Ovary (tissue), 7 donors: ENCODE measurements at regions not wholly inside any gene's neighbourhood (a gene's known extent, or its start where the extent isn't known, plus 50 kb on each side); places are given as distances from the start of the nearest gene placed in this dataset.

Experiments
- DNase-seq, 5 donors: peaks; one replicate each; pipeline ENCODE4 v3.0.0-alpha.2; 2019 to 2020
- H3K27ac ChIP-seq, 2 donors: fragments of 200-600 bp; one replicate each; pipeline versions ENCODE4 v1.5.1 to v1.8.0; 2019 to 2022
- H3K27me3 ChIP-seq: fragments of 200-600 bp; one replicate; pipeline ENCODE4 v1.8.0; 2022
- H3K36me3 ChIP-seq: fragments of 200-600 bp; sonication (generic); one replicate; pipeline ENCODE4 v1.5.1; 2019
- H3K4me1 ChIP-seq: one replicate; pipeline ENCODE4 v1.8.1; 2013; ENCODE audit warnings: mild to moderate bottlenecking, moderate library complexity; ENCODE audit not compliant: insufficient read depth
- H3K4me3 ChIP-seq: fragments of 200-600 bp; sonication (generic); one replicate; pipeline ENCODE4 v1.5.1; 2017
- H3K9me3 ChIP-seq, 2 donors: fragments of 200-600 bp in 1 of 2; sonication (generic) in 1 of 2; one replicate each; pipeline versions ENCODE4 v1.5.1 to v1.8.1; 2013 to 2019; ENCODE audit warnings: mild to moderate bottlenecking in 1 of 2, moderate library complexity in 1 of 2
- CTCF ChIP-seq, 3 donors: fragments of 450-650 bp in 2 of 3; fragments of 200-600 bp in 1 of 3; IDR thresholded peaks; one replicate each; pipeline versions ENCODE4 v1.5.1 to v1.8.0; 2016 to 2022; ENCODE audit warnings: antibody characterized with exemption in 3 of 3, mild to moderate bottlenecking in 1 of 3
- EP300 ChIP-seq: sonication (generic); formaldehyde crosslinking; IDR thresholded peaks from one replicate; pipeline ENCODE4 v1.6.1; 2017; ENCODE audit warnings: antibody characterized with exemption
- POLR2A ChIP-seq: fragments of 450-650 bp; IDR thresholded peaks from one replicate; pipeline ENCODE4 v1.6.1; 2017; ENCODE audit warnings: antibody characterized with exemption, mild to moderate bottlenecking, moderate library complexity
- WGBS, 3 donors: extraction: QIAGEN DNeasy Blood & Tissue Kit in 1 of 3; methylation state at CpG; one replicate each; pipeline versions ENCODE4 v1.1.5 to v1.1.7; 2013 to 2017; 5-methylcytosine and 5-hydroxymethylcytosine counted together
- intact Hi-C, 4 donors: fragments of 100-400 bp; cut with DNase I; formaldehyde crosslinking; loops; one replicate each; pipeline versions ENCODE4 v1.11.0 to v1.15.1; 2022 to 2023
- donor health status: DM: no; HTN: no; CAD: no; lungs with moderate emphysema.
- donor health status: DM: no; HTN: no; CAD: no.
- donor health status: Bipolar disorder and iron deficiency.
- donor health status: DM: no; HTN: no; CAD: no.
- donor health status: DM: yes; HTN: yes; CAD: no.

GRCh38 chrX:1027680-1028079 is 184.8 kb downstream of the CRLF2 start:
- no peak for DNase-seq
- intact Hi-C loops, result no loop called here
- Histone ChIP-seq H3K36me3 (no peaks in the 10 kb centered on the region), H3K27ac (no peak overlapping the region), H3K27me3 (no peaks in the 10 kb centered on the region), H3K4me3 (no peak overlapping the region), H3K4me1 (no peaks in the 10 kb centered on the region), H3K9me3 (no peaks in the 10 kb centered on the region)
- TF ChIP-seq POLR2A (no peak), CTCF (IDR thresholded peaks at IDR 0.05) (no peak), EP300 (no peak)

GRCh38 chrX:1027133-1027532 is 185.3 kb downstream of the CRLF2 start:
- intact Hi-C loops, result no loop called here
- Histone ChIP-seq H3K27me3 (no peaks in the 10 kb centered on the region), H3K4me1 (no peaks in the 10 kb centered on the region), H3K27ac (no peak overlapping the region), H3K9me3 (no peaks in the 10 kb centered on the region), H3K36me3 (no peaks in the 10 kb centered on the region), H3K4me3 (no peak overlapping the region)
- TF ChIP-seq EP300 (no peak), CTCF (IDR thresholded peaks at IDR 0.05) (no peak), POLR2A (no peak)
- WGBS, 3 donors, result 80 to 81% (median 80%) methylated on average over 18 of the region's 18 CpGs
- DNase-seq, result no peak

- H3K36me3 ChIP-seq, result no peaks in the 10 kb centered on the region
- TF ChIP-seq POLR2A, result no peak
- no peak for TF ChIP-seq EP300
- no peak for TF ChIP-seq CTCF (IDR thresholded peaks at IDR 0.05)
Measured at GRCh38 chrX:1026263-1027015, 186.0 kb downstream of the CRLF2 start.

GRCh38 chrX:1025413-1025812 is 187.0 kb downstream of the CRLF2 start:
- intact Hi-C loops, result no loop called here
- 78 to 87% (median 78%) methylated on average over 11 of the region's 11 CpGs for WGBS, 3 donors
- DNase-seq, result no peak
- Histone ChIP-seq H3K4me1 (no peaks in the 10 kb centered on the region), H3K4me3 (no peak overlapping the region), H3K9me3 (peaks cover 0 to 7% of the 10 kb centered on the region in 2 donors), H3K27me3 (no peaks in the 10 kb centered on the region), H3K27ac (no peak overlapping the region), H3K36me3 (no peaks in the 10 kb centered on the region)
- TF ChIP-seq POLR2A, result no peak
- no peak for TF ChIP-seq EP300
- no peak for TF ChIP-seq CTCF (IDR thresholded peaks at IDR 0.05)

More at GRCh38 chrX:1026263-1027015, 186.0 kb downstream of the CRLF2 start:
- Histone ChIP-seq H3K27ac (no peak overlapping the region), H3K4me1 (no peaks in the 10 kb centered on the region), H3K9me3 (peaks cover 0 to 2% of the 10 kb centered on the region in 2 donors), H3K27me3 (no peaks in the 10 kb centered on the region), H3K4me3 (no peak overlapping the region)
- 62 to 67% (median 63%) methylated on average over 13 of the region's 13 CpGs for WGBS, 3 donors
- intact Hi-C loops, result no loop called here
- DNase-seq, result no peak
